Mesothelial cell of epicardium (in vitro differentiated cells): ENCODE measurements at regions not wholly inside any gene's neighbourhood (a gene's known extent, or its start where the extent isn't known, plus 50 kb on each side); places are given as distances from the start of the nearest gene placed in this dataset.

ENCODE experiments used
- DNase-seq, 2 experiments: peaks; one replicate each; pipeline ENCODE4 v3.0.0; 2021; ENCODE audit warnings: low spot score in 2 of 2; ENCODE audit not compliant: unreplicated experiment in 2 of 2
- H3K27ac Mint-ChIP-seq: 2 replicates; pipeline ENCODE4 v1.8.0; 2021; ENCODE audit warnings: mixed read lengths
- H3K27me3 Mint-ChIP-seq: 2 replicates; pipeline ENCODE4 v1.8.0; 2021; ENCODE audit warnings: low read depth, mixed read lengths
- H3K36me3 Mint-ChIP-seq: 2 replicates; pipeline ENCODE4 v1.8.0; 2021; ENCODE audit warnings: mixed read lengths
- H3K4me1 Mint-ChIP-seq: 2 replicates; pipeline ENCODE4 v1.8.0; 2021; ENCODE audit warnings: mixed read lengths
- H3K4me3 Mint-ChIP-seq: 2 replicates; pipeline ENCODE4 v1.8.0; 2021; ENCODE audit warnings: mild to moderate bottlenecking, moderate library complexity, mixed read lengths
- H3K9me3 Mint-ChIP-seq: 2 replicates; pipeline ENCODE4 v1.8.0; 2021; ENCODE audit warnings: mixed read lengths
- TF ChIP-seq, protein P1 (sequence below): fragments of 200-600 bp; sonication (generic); IDR thresholded peaks from one replicate; pipeline ENCODE4 v1.5.0; 2021; ENCODE audit warnings: antibody characterized with exemption; ENCODE audit not compliant: unreplicated experiment

DNA sequence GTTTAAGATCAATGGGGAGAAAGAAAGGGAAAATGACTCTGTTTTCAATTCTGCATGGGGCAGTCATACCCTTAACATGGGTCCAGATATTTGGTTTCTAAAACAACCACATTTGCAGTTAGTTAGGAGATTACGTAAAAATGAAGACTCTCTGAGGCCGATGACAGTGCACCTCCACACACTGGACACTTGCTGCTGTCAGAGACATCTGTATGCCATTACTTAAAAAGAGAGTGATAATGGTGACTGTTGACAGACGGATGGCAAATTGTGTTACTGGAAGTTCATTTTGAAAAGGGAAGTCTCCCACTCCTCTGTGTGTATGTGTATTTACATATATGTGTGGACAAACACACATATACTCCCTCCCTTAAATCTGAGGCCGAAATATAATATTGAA, 304.5 kb upstream of the SEMA6D start:
- no peak for DNase-seq
- H3K4me3 Mint-ChIP-seq, result no peak overlapping the region
- H3K9me3 Mint-ChIP-seq, result no peaks in the 10 kb centered on the region
- no peaks in the 10 kb centered on the region for H3K36me3 Mint-ChIP-seq
- H3K27ac Mint-ChIP-seq, result no peak overlapping the region
- TF ChIP-seq, protein P1, sequence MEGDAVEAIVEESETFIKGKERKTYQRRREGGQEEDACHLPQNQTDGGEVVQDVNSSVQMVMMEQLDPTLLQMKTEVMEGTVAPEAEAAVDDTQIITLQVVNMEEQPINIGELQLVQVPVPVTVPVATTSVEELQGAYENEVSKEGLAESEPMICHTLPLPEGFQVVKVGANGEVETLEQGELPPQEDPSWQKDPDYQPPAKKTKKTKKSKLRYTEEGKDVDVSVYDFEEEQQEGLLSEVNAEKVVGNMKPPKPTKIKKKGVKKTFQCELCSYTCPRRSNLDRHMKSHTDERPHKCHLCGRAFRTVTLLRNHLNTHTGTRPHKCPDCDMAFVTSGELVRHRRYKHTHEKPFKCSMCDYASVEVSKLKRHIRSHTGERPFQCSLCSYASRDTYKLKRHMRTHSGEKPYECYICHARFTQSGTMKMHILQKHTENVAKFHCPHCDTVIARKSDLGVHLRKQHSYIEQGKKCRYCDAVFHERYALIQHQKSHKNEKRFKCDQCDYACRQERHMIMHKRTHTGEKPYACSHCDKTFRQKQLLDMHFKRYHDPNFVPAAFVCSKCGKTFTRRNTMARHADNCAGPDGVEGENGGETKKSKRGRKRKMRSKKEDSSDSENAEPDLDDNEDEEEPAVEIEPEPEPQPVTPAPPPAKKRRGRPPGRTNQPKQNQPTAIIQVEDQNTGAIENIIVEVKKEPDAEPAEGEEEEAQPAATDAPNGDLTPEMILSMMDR, result no peak
- H3K4me1 Mint-ChIP-seq, result peaks cover 44% of the 10 kb centered on the region
- no peaks in the 10 kb centered on the region for H3K27me3 Mint-ChIP-seq

DNA sequence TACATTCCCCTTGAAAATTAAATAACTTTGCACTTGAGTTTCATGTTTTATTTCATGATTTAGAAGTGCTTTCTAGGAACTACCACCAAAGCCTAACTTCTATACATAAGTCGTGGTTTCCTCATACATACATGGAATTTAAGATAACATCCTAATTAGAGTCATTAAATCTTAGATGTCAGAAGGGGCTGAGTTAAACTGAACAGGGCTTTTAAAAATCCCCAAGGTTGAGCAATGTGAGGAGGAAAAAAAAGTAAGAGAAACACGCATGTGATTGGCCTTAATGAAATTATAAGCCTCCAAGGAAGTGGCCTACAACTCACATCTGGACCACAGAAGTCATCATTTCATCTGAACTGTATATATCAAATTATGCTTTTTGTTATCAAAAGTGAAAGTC, 303.1 kb upstream of the SEMA6D start:
- Mint-ChIP-seq H3K36me3 (no peaks in the 10 kb centered on the region), H3K9me3 (no peaks in the 10 kb centered on the region), H3K27ac (no peak overlapping the region), H3K4me1 (peaks cover 40% of the 10 kb centered on the region), H3K4me3 (no peak overlapping the region), H3K27me3 (no peaks in the 10 kb centered on the region)
- DNase-seq, result no peak
- TF ChIP-seq, protein P1, result no peak

DNA sequence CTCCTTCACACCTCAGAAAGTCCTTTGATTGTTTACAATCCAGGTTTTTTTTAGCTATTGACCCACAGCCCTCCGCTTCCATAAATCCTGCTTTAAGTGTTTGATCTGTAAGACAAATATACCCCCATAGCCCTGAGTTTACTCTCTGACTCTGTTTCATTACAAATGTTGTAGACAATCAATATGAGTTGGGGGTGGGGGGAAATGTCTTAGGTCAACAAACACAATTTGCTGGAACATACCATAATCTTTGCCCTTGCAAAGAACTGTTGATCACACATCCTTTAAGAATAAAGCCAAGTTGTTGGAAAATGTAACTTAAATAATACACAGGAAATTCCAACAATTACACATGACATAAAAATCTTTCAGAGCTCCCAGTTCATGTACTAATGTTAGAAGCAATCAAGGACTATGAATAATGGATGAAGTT, 301.8 kb upstream of the SEMA6D start:
- Mint-ChIP-seq H3K36me3 (no peaks in the 10 kb centered on the region), H3K27me3 (no peaks in the 10 kb centered on the region), H3K27ac (peak overlapping the region; percentile 53), H3K4me3 (no peak overlapping the region), H3K9me3 (no peaks in the 10 kb centered on the region), H3K4me1 (peaks cover 40% of the 10 kb centered on the region)
- DNase-seq, result no peak
- TF ChIP-seq, protein P1, result no peak

DNA sequence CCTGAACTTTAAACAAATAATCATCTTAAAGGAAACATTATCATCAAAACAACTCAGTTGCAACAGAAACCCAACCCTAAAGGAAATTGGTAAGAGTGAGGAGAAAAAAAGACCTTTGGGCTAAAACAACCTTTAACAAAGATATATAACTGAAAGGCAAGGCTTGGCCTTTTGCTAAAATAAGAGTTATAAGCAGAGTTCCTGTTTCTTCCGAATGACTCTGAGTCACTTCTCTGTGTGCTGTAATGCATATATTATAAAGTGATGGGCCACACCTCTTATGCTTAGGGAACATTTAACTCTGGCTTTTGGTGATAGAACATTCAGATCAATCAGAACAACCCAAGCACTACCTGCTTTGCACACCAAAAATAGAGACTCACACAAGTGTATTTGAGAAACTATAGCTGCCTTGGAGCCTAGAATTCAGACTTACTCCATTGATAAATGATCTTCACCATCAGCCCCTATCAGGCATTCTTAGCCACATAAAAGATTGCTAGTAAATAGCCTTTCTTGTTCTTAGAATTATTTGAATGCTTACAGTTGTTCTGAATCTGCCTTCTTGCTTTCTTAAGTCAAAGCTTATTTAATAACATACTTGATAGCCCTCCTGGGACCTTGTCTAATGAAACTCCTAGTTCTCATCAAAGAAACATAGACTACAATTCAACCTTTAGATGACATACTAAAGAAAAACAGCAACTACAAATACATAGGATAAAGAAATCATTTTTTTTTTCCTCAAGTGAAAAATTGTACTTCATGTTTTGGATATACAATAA, 294.2 kb upstream of the SEMA6D start:
- Mint-ChIP-seq H3K36me3 (no peaks in the 10 kb centered on the region), H3K9me3 (no peaks in the 10 kb centered on the region), H3K4me3 (no peak overlapping the region), H3K27me3 (no peaks in the 10 kb centered on the region), H3K4me1 (peaks cover 14% of the 10 kb centered on the region), H3K27ac (no peak overlapping the region)
- DNase-seq, result no peak
- TF ChIP-seq, protein P1, result no peak

DNA sequence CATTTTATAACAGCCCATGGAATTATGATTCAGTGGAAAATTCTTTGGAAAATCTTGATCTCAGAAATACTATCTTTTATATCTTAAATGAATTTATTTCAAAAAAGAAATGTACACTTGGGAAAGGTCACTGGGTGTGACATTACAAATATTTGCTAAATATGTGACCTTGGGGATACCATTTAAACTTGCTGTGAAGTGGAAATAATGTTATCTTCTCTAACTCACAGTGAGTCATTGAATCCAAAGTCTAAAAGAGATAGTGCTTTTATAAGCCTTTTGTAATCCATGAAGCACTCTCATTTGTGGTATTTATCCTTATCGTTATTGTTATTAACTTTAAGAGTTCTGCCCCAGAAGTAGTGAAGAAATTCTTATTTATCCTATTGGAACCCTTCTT, 289.8 kb upstream of the SEMA6D start:
- no peak for DNase-seq
- TF ChIP-seq, protein P1, result no peak
- Mint-ChIP-seq H3K27ac (no peak overlapping the region), H3K9me3 (no peaks in the 10 kb centered on the region), H3K36me3 (no peaks in the 10 kb centered on the region), H3K4me1 (peaks cover 10% of the 10 kb centered on the region), H3K4me3 (no peak overlapping the region), H3K27me3 (no peaks in the 10 kb centered on the region)
